Effector memory CD8-positive, alpha-beta T cell (primary cell): ENCODE measurements at regions not wholly inside any gene's neighbourhood (a gene's known extent, or its start where the extent isn't known, plus 50 kb on each side); places are given as distances from the start of the nearest gene placed in this dataset.
A peak's percentile ranks its signal among the peaks of the same experiment; 100 is the strongest.

Experiments used
- ATAC-seq: fragments of 150-1000 bp; cut with Tn5 transposase; replicated peaks from 2 replicates; pipeline ENCODE4 v1.10.0; 2021; ENCODE audit warnings: mild to moderate bottlenecking, moderate library complexity
- DNase-seq, 3 experiments: peaks; one replicate each; pipeline ENCODE4 v3.0.0; 2021
- H3K27ac Mint-ChIP-seq, 2 donors: one replicate each; pipeline ENCODE4 v1.8.0; 2022; ENCODE audit warnings: mild to moderate bottlenecking in 2 of 2, mixed read lengths in 2 of 2, moderate library complexity in 2 of 2
- H3K27me3 Mint-ChIP-seq, 2 donors: one replicate each; pipeline ENCODE4 v1.8.0; 2022; ENCODE audit warnings: mixed read lengths in 2 of 2
- H3K36me3 Mint-ChIP-seq: one replicate; pipeline ENCODE4 v1.8.0; 2022; ENCODE audit warnings: mild to moderate bottlenecking, moderate library complexity, mixed read lengths; ENCODE audit not compliant: insufficient read depth
- H3K4me1 Mint-ChIP-seq, 2 donors: one replicate each; pipeline ENCODE4 v1.8.0; 2022; ENCODE audit warnings: low read depth in 2 of 2, mixed read lengths in 2 of 2
- H3K4me3 Mint-ChIP-seq, 2 donors: one replicate each; pipeline ENCODE4 v1.8.0; 2022; ENCODE audit warnings: mild to moderate bottlenecking in 2 of 2, mixed read lengths in 2 of 2, moderate library complexity in 2 of 2
- H3K9me3 Mint-ChIP-seq, 2 donors: one replicate each; pipeline ENCODE4 v1.8.0; 2022; ENCODE audit warnings: mixed read lengths in 2 of 2

GRCh38 chr21:30986965-30987364 is 51.3 kb downstream of the KRTAP19-8 start:
- Mint-ChIP-seq H3K4me3 (no peak overlapping the region), H3K27ac (no peak overlapping the region), H3K9me3 (no peaks in the 10 kb centered on the region), H3K27me3 (peaks cover 0 to 17% of the 10 kb centered on the region in 2 donors), H3K36me3 (no peaks in the 10 kb centered on the region), H3K4me1 (peaks cover 0 to 2% of the 10 kb centered on the region in 2 donors)
- ATAC-seq (no peak), DNase-seq (no peak)

GRCh38 chr21:30984889-30985288 is 53.4 kb downstream of the KRTAP19-8 start:
- Mint-ChIP-seq H3K27me3 (no peaks in the 10 kb centered on the region), H3K27ac (no peak overlapping the region), H3K9me3 (no peaks in the 10 kb centered on the region), H3K36me3 (no peaks in the 10 kb centered on the region), H3K4me3 (no peak overlapping the region), H3K4me1 (peaks cover 0 to 2% of the 10 kb centered on the region in 2 donors)
- DNase-seq = no peak
- ATAC-seq = no peak

GRCh38 chr21:30981403-30981802 is 56.9 kb downstream of the KRTAP19-8 start:
- peaks cover 9 to 10% of the 10 kb centered on the region in 2 donors for H3K4me1 Mint-ChIP-seq

GRCh38 chr21:30979054-30979453 is 59.2 kb downstream of the KRTAP19-8 start:
- ATAC-seq = peak; percentile 63
- no peak for DNase-seq
- H3K27ac Mint-ChIP-seq = peak overlapping the region; percentile 82 to 89

More at GRCh38 chr21:30981403-30981802, 56.9 kb downstream of the KRTAP19-8 start:
- Mint-ChIP-seq H3K4me3 (no peak overlapping the region), H3K36me3 (no peaks in the 10 kb centered on the region), H3K27ac (no peak overlapping the region), H3K9me3 (peaks cover 0 to 2% of the 10 kb centered on the region in 2 donors), H3K27me3 (no peaks in the 10 kb centered on the region)
- ATAC-seq (no peak), DNase-seq (no peak)

GRCh38 chr21:30964283-30964682 is 74.0 kb downstream of the KRTAP19-8 start:
- no peak overlapping the region for H3K4me3 Mint-ChIP-seq
- no peak for ATAC-seq

More at GRCh38 chr21:30979054-30979453, 59.2 kb downstream of the KRTAP19-8 start:
- no peaks in the 10 kb centered on the region for H3K36me3 Mint-ChIP-seq
- peak overlapping the region; percentile 57 to 61 for H3K4me3 Mint-ChIP-seq
- H3K9me3 Mint-ChIP-seq = peaks cover 0 to 2% of the 10 kb centered on the region in 2 donors
- no peaks in the 10 kb centered on the region for H3K27me3 Mint-ChIP-seq
- peaks cover 8 to 9% of the 10 kb centered on the region in 2 donors for H3K4me1 Mint-ChIP-seq

GRCh38 chr21:30963502-30963901 is 74.8 kb downstream of the KRTAP19-8 start:
- Mint-ChIP-seq H3K4me3 (no peak overlapping the region), H3K36me3 (no peaks in the 10 kb centered on the region), H3K4me1 (no peaks in the 10 kb centered on the region), H3K9me3 (no peaks in the 10 kb centered on the region), H3K27ac (no peak overlapping the region), H3K27me3 (no peaks in the 10 kb centered on the region)
- DNase-seq = no peak
- no peak for ATAC-seq

More at GRCh38 chr21:30964283-30964682, 74.0 kb downstream of the KRTAP19-8 start:
- no peak for DNase-seq
- no peaks in the 10 kb centered on the region for H3K36me3 Mint-ChIP-seq
- no peak overlapping the region for H3K27ac Mint-ChIP-seq
- no peaks in the 10 kb centered on the region for H3K27me3 Mint-ChIP-seq
- H3K9me3 Mint-ChIP-seq = no peaks in the 10 kb centered on the region
- no peaks in the 10 kb centered on the region for H3K4me1 Mint-ChIP-seq

- peaks cover under 1 to 11% of the 10 kb centered on the region in 2 donors for H3K27me3 Mint-ChIP-seq
- H3K4me1 Mint-ChIP-seq = no peaks in the 10 kb centered on the region
- no peak overlapping the region for H3K27ac Mint-ChIP-seq
- ATAC-seq (no peak), DNase-seq (no peak)
- no peak overlapping the region for H3K4me3 Mint-ChIP-seq
- no peaks in the 10 kb centered on the region for H3K36me3 Mint-ChIP-seq
- H3K9me3 Mint-ChIP-seq = no peaks in the 10 kb centered on the region
Measured at GRCh38 chr21:30962013-30962412, 76.3 kb downstream of the KRTAP19-8 start.

- Mint-ChIP-seq H3K4me3 (no peak overlapping the region), H3K27me3 (peaks cover 4 to 17% of the 10 kb centered on the region in 2 donors), H3K36me3 (no peaks in the 10 kb centered on the region), H3K9me3 (peaks cover 0 to 1% of the 10 kb centered on the region in 2 donors), H3K27ac (no peak overlapping the region), H3K4me1 (no peaks in the 10 kb centered on the region)
- no peak for DNase-seq
- ATAC-seq = no peak
Measured at GRCh38 chr21:30958741-30959140, 77.4 kb upstream of the KRTAP11-1 start.

GRCh38 chr21:30957010-30957409 is 75.6 kb upstream of the KRTAP11-1 start:
- Mint-ChIP-seq H3K36me3 (no peaks in the 10 kb centered on the region), H3K27me3 (peaks cover 4 to 17% of the 10 kb centered on the region in 2 donors), H3K9me3 (peaks cover 0 to 1% of the 10 kb centered on the region in 2 donors), H3K4me3 (no peak overlapping the region), H3K27ac (no peak overlapping the region), H3K4me1 (no peaks in the 10 kb centered on the region)
- ATAC-seq = no peak
- DNase-seq = no peak

- Mint-ChIP-seq H3K9me3 (peaks cover 0 to 1% of the 10 kb centered on the region in 2 donors), H3K27me3 (peaks cover 4 to 17% of the 10 kb centered on the region in 2 donors), H3K4me3 (no peak overlapping the region), H3K36me3 (no peaks in the 10 kb centered on the region), H3K4me1 (no peaks in the 10 kb centered on the region), H3K27ac (no peak overlapping the region)
- DNase-seq (no peak), ATAC-seq (no peak)
Measured at GRCh38 chr21:30953605-30954004, 72.2 kb upstream of the KRTAP11-1 start.

- H3K27ac Mint-ChIP-seq = no peak overlapping the region
- DNase-seq (no peak), ATAC-seq (no peak)
- no peaks in the 10 kb centered on the region for H3K4me1 Mint-ChIP-seq
- H3K27me3 Mint-ChIP-seq = peaks cover 6 to 7% of the 10 kb centered on the region in 2 donors
- no peaks in the 10 kb centered on the region for H3K36me3 Mint-ChIP-seq
- H3K4me3 Mint-ChIP-seq = no peak overlapping the region
- H3K9me3 Mint-ChIP-seq = no peaks in the 10 kb centered on the region
Measured at GRCh38 chr21:30947141-30947540, 65.8 kb upstream of the KRTAP11-1 start.

GRCh38 chr21:30943920-30944319 is 62.5 kb upstream of the KRTAP11-1 start:
- Mint-ChIP-seq H3K9me3 (no peaks in the 10 kb centered on the region), H3K27me3 (peaks cover 6 to 7% of the 10 kb centered on the region in 2 donors), H3K4me3 (no peak overlapping the region), H3K36me3 (no peaks in the 10 kb centered on the region), H3K4me1 (no peaks in the 10 kb centered on the region), H3K27ac (no peak overlapping the region)
- ATAC-seq (no peak), DNase-seq (no peak)

- H3K36me3 Mint-ChIP-seq = no peaks in the 10 kb centered on the region
- ATAC-seq = no peak
- H3K4me3 Mint-ChIP-seq = no peak overlapping the region
- no peaks in the 10 kb centered on the region for H3K9me3 Mint-ChIP-seq
- H3K27me3 Mint-ChIP-seq = peaks cover 6 to 7% of the 10 kb centered on the region in 2 donors
- no peak for DNase-seq
- no peak overlapping the region for H3K27ac Mint-ChIP-seq
- no peaks in the 10 kb centered on the region for H3K4me1 Mint-ChIP-seq
Measured at GRCh38 chr21:30943243-30943642, 61.9 kb upstream of the KRTAP11-1 start.

GRCh38 chr21:30942192-30942591 is 60.8 kb upstream of the KRTAP11-1 start:
- H3K9me3 Mint-ChIP-seq = no peaks in the 10 kb centered on the region
- H3K4me1 Mint-ChIP-seq = no peaks in the 10 kb centered on the region
- peak overlapping the region in 1 of 2 donors; percentile 36 for H3K27ac Mint-ChIP-seq
- no peak overlapping the region for H3K4me3 Mint-ChIP-seq
- ATAC-seq (no peak), DNase-seq (no peak)
- H3K36me3 Mint-ChIP-seq = no peaks in the 10 kb centered on the region
- peaks cover 6 to 7% of the 10 kb centered on the region in 2 donors for H3K27me3 Mint-ChIP-seq
